PC-3 (cell line): ENCODE measurements at regions not wholly inside any gene's neighbourhood (a gene's known extent, or its start where the extent isn't known, plus 50 kb on each side); places are given as distances from the start of the nearest gene placed in this dataset.

Experiments
- ATAC-seq: fragments of 200-7000 bp; cut with Tn5 transposase; 2 replicates; pipeline ENCODE4 v1.9.1; 2020; ENCODE audit warnings: mild to moderate bottlenecking, moderate library complexity
- BruUV-seq: library from RNA; stranded (reverse); fragments of 400-500 nt; replicated peaks from 2 replicates; lab custom pipeline; 2021; lab: Mats Ljungman, UMichigan
- CTCF ChIA-PET: fragments of 300-600 bp; sonication (Branson Sonifier 250); formaldehyde crosslinking; loops from one replicate; lab custom pipeline; 2022; ENCODE audit warnings: antibody characterized with exemption; lab: Charles Lee
- POLR2A ChIA-PET: fragments of 300-600 bp; sonication (Branson Sonifier 250); formaldehyde crosslinking; loops from one replicate; lab custom pipeline; 2022; ENCODE audit warnings: antibody characterized with exemption; ENCODE audit not compliant: unreplicated experiment; lab: Charles Lee
- DNase-seq: peaks from one replicate; pipeline ENCODE4 v3.0.0-alpha.2; 2015
- H2AFZ ChIP-seq: fragments of 300-600 bp; sonication (generic); 2 replicates; pipeline ENCODE4 v1.6.0; 2016; ENCODE audit warnings: antibody characterized with exemption, low read length
- H3F3A ChIP-seq: fragments of 300-600 bp; sonication (generic); one replicate; pipeline ENCODE4 v1.6.0; 2017; ENCODE audit warnings: antibody characterized with exemption, low read length, control low read depth, mild to moderate bottlenecking; ENCODE audit not compliant: unreplicated experiment
- H3K27ac ChIP-seq: fragments of 300-600 bp; sonication (generic); 2 replicates; pipeline ENCODE4 v1.5.1; 2016; ENCODE audit warnings: mild to moderate bottlenecking, low read length
- H3K27me3 ChIP-seq: fragments of 300-600 bp; sonication (generic); 2 replicates; pipeline ENCODE4 v1.6.1; 2016; ENCODE audit warnings: low read length, mixed read lengths
- H3K36me3 ChIP-seq: fragments of 300-600 bp; sonication (generic); 2 replicates; pipeline ENCODE4 v1.6.1; 2016; ENCODE audit warnings: low read depth, mixed run types, low read length, mixed read lengths
- H3K4me1 ChIP-seq: fragments of 300-600 bp; sonication (generic); 2 replicates; pipeline ENCODE4 v1.5.1; 2016; ENCODE audit warnings: low read length; ENCODE audit not compliant: insufficient read depth
- H3K4me2 ChIP-seq: fragments of 300-600 bp; sonication (generic); 2 replicates; pipeline ENCODE4 v1.6.0; 2016; ENCODE audit warnings: low read length
- H3K4me3 ChIP-seq: fragments of 300-600 bp; sonication (generic); 2 replicates; pipeline ENCODE4 v1.5.1; 2016; ENCODE audit warnings: mild to moderate bottlenecking, low read length, mixed read lengths
- H3K79me2 ChIP-seq: fragments of 300-600 bp; sonication (generic); 2 replicates; pipeline ENCODE4 v1.6.1; 2017; ENCODE audit warnings: low read length, mixed read lengths
- H3K9ac ChIP-seq: fragments of 300-600 bp; sonication (generic); 2 replicates; pipeline ENCODE4 v1.6.0; 2016; ENCODE audit warnings: mild to moderate bottlenecking, low read length
- H3K9me2 ChIP-seq: fragments of 300-600 bp; sonication (generic); replicated peaks from 2 replicates; pipeline ENCODE4 v1.6.1; 2016; ENCODE audit warnings: mixed run types, low read length, mixed read lengths
- H3K9me3 ChIP-seq: fragments of 300-600 bp; sonication (generic); 2 replicates; pipeline ENCODE4 v1.6.1; 2016; ENCODE audit warnings: low read length, mixed read lengths
- H4K20me1 ChIP-seq: fragments of 300-600 bp; sonication (generic); 2 replicates; pipeline ENCODE4 v1.6.1; 2016; ENCODE audit warnings: low read length, mixed read lengths
- EZH2 ChIP-seq: fragments of 300-600 bp; sonication (generic); IDR thresholded peaks from one replicate; pipeline ENCODE4 v1.6.1; 2017; ENCODE audit warnings: antibody characterized with exemption, mild to moderate bottlenecking, low read length; ENCODE audit not compliant: unreplicated experiment
- EZH2phosphoT487 ChIP-seq: fragments of 300-600 bp; sonication (generic); IDR thresholded peaks from 2 replicates; pipeline ENCODE4 v1.6.1; 2018; ENCODE audit warnings: mild to moderate bottlenecking, antibody characterized with exemption, low read length, borderline replicate concordance
- intact Hi-C: fragments of 100-400 bp; cut with micrococcal nuclease; formaldehyde crosslinking; loops from 2 replicates; pipeline ENCODE4 v1.9.0; 2023
- TF ChIP-seq, protein P1 (sequence below): fragments of 300-600 bp; sonication (generic); conservative IDR thresholded peaks from 2 replicates; pipeline ENCODE4 v1.5.1; 2017; ENCODE audit warnings: antibody characterized with exemption, low read depth, mild to moderate bottlenecking, low read length

DNA sequence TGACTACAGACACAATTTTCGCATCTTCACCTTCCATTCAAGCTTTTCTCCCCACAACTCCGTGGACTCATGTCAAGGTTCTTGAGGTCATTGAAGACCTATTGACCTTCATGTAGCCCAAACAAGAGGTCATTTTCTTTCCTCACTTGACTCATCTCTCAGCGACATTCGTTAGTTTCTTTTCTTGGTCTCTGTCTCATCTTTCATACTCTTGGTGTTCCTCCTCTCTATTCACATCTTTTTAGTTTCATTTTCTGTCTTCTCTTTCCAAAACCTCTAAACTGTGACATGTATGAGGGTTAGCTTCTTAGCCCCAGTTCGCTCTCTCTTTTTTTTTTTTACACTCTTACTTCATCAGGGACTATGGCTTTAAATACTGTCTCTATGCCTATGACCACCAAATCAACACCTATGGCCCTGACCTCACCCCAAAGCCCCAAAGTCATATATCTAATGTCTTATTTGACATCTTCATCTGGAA, 128.6 kb upstream of the BACH2 start:
- no peaks in the 10 kb centered on the region for H3F3A ChIP-seq
- intact Hi-C loops = no loop called here
- H3K9ac ChIP-seq = no peak overlapping the region
- no TSS peak for BruUV-seq
- 0 out of 2 replicates have a peak overlapping the region, but pooled peaks have one; percentile 24 for H2AFZ ChIP-seq
- no peaks in the 10 kb centered on the region for H4K20me1 ChIP-seq
- H3K9me2 ChIP-seq = no peaks in the 10 kb centered on the region
- POLR2A ChIA-PET = no interaction called here
- ATAC-seq (no peak), DNase-seq (no peak)
- no peaks in the 10 kb centered on the region for H3K4me1 ChIP-seq
- CTCF ChIA-PET = no interaction called here
- H3K79me2 ChIP-seq = no peaks in the 10 kb centered on the region
- H3K36me3 ChIP-seq = no peaks in the 10 kb centered on the region
- H3K4me2 ChIP-seq = no peak overlapping the region
- H3K9me3 ChIP-seq = no peaks in the 10 kb centered on the region
- no peak overlapping the region for H3K4me3 ChIP-seq
- no peaks in the 10 kb centered on the region for H3K27me3 ChIP-seq
- TF ChIP-seq, protein P1, sequence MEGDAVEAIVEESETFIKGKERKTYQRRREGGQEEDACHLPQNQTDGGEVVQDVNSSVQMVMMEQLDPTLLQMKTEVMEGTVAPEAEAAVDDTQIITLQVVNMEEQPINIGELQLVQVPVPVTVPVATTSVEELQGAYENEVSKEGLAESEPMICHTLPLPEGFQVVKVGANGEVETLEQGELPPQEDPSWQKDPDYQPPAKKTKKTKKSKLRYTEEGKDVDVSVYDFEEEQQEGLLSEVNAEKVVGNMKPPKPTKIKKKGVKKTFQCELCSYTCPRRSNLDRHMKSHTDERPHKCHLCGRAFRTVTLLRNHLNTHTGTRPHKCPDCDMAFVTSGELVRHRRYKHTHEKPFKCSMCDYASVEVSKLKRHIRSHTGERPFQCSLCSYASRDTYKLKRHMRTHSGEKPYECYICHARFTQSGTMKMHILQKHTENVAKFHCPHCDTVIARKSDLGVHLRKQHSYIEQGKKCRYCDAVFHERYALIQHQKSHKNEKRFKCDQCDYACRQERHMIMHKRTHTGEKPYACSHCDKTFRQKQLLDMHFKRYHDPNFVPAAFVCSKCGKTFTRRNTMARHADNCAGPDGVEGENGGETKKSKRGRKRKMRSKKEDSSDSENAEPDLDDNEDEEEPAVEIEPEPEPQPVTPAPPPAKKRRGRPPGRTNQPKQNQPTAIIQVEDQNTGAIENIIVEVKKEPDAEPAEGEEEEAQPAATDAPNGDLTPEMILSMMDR = no peak
- TF ChIP-seq EZH2 (no peak), EZH2phosphoT487 (no peak)
- no peak overlapping the region for H3K27ac ChIP-seq

DNA sequence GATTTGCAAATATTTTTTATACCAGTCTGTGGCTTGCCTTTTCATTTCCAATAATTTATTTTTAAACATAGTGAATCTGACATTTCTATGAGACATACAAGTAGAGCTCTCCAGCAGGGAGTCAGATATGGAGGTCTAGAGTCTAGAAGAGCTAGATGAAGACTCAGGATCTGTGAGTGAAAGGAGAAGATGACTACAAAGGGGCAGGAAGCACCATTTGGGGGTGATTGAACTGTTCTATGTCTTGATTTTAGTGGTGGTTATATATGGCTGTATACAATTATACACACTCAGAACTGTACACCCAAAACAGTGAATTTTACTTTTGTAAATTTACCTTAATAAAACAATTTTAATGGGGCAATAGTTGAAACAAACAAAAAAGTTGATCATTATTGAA, 127.9 kb upstream of the BACH2 start:
- intact Hi-C loops = no loop called here
- no peak overlapping the region for H3K27ac ChIP-seq
- H3F3A ChIP-seq = no peaks in the 10 kb centered on the region
- no peaks in the 10 kb centered on the region for H3K9me3 ChIP-seq
- ATAC-seq (no peak), DNase-seq (no peak)
- H3K9ac ChIP-seq = no peak overlapping the region
- ChIA-PET CTCF (no interaction called here), POLR2A (no interaction called here)
- no peaks in the 10 kb centered on the region for H4K20me1 ChIP-seq
- TF ChIP-seq EZH2phosphoT487 (no peak), EZH2 (no peak)
- TF ChIP-seq, protein P1 = no peak
- BruUV-seq = no TSS peak
- H3K36me3 ChIP-seq = no peaks in the 10 kb centered on the region
- no peak overlapping the region for H3K4me3 ChIP-seq
- no peaks in the 10 kb centered on the region for H3K4me1 ChIP-seq
- H3K27me3 ChIP-seq = no peaks in the 10 kb centered on the region
- H3K4me2 ChIP-seq = no peak overlapping the region
- no peak overlapping the region for H2AFZ ChIP-seq
- H3K9me2 ChIP-seq = no peaks in the 10 kb centered on the region
- H3K79me2 ChIP-seq = no peaks in the 10 kb centered on the region

- ChIA-PET POLR2A (no interaction called here), CTCF (no interaction called here)
- intact Hi-C loops = no loop called here
- no peaks in the 10 kb centered on the region for H3K36me3 ChIP-seq
- no peak overlapping the region for H3K27ac ChIP-seq
- H3K4me2 ChIP-seq = no peak overlapping the region
- H3K4me3 ChIP-seq = no peak overlapping the region
- no peak for TF ChIP-seq EZH2
- TF ChIP-seq EZH2phosphoT487 = no peak
- TF ChIP-seq, protein P1 = no peak
- H3K9me3 ChIP-seq = no peaks in the 10 kb centered on the region
- H2AFZ ChIP-seq = no peak overlapping the region
- H3K4me1 ChIP-seq = no peaks in the 10 kb centered on the region
- no peaks in the 10 kb centered on the region for H3K79me2 ChIP-seq
- no peaks in the 10 kb centered on the region for H4K20me1 ChIP-seq
- DNase-seq = no peak
- no peak overlapping the region for H3K9ac ChIP-seq
- H3F3A ChIP-seq = no peaks in the 10 kb centered on the region
- H3K27me3 ChIP-seq = no peaks in the 10 kb centered on the region
- no peaks in the 10 kb centered on the region for H3K9me2 ChIP-seq
- BruUV-seq = no TSS peak
- no peak for ATAC-seq
Observed at GRCh38 chr6:90421666-90422065, 125.0 kb upstream of the BACH2 start.
